ENCODE measurements at regions not wholly inside any gene's neighbourhood (a gene's known extent, or its start where the extent isn't known, plus 50 kb on each side); places are given as distances from the start of the nearest gene placed in this dataset.

DNA sequence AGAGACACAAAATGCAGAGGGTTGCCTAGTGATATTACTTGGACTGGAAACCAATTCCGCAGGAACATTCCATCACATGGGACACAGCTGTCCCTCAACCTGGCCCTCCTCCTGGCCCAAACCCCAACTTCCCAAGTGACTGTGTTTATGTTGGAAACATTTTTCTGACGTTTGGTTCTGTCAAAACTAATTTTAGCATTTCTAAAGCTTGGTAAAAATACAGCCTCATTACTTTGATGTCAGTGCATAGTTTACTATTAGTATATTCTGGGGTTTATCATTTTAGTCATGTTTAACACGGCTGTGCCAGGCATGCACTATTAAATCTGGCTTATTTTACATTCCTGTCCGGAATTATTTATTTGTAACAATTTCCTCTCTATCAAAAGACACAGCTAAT, 69.9 kb downstream of the GLI2 start:
- TF ChIP-seq TAF1 (IDR thresholded peaks at IDR 0.05; ENCODE audit: low read depth), result no peak
- no peak for TF ChIP-seq EP300 (IDR thresholded peaks at IDR 0.05; ENCODE audit: borderline replicate concordance)
- TF ChIP-seq CEBPB (IDR thresholded peaks at IDR 0.05), result no peak
